ENCODE measurements at regions not wholly inside any gene's neighbourhood (a gene's known extent, or its start where the extent isn't known, plus 50 kb on each side); places are given as distances from the start of the nearest gene placed in this dataset.

DNA sequence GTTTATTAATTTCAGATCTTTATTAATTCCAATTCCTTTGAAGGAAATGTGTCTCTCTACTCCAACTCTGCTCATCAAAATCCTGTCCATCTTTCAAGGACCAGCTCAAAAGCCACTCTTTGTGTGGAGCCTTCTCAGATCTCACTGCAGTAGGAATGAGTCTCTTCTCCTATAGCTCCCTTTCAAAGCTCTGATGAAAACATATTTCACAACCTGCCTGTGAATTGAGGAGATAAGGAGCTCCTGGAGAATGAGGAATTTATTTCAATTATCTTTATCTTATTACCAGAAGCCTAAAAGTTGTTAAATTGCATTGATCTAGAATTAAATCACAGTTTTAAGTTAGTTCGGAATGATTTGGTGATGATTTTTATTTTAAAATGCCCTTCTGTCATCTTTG is 92.6 kb upstream of the TRPC3 start:
- DNase-seq (no peak), ATAC-seq (no peak)
- no peaks in the 10 kb centered on the region for H3K4me1 ChIP-seq
- no peak for TF ChIP-seq CTCF (IDR thresholded peaks at IDR 0.05 in 4 of 5, conservative IDR thresholded peaks at IDR 0.05 in 1 of 5)
- no peak for TF ChIP-seq POLR2A (IDR thresholded peaks at IDR 0.05)
- no peak overlapping the region for H3K4me3 ChIP-seq
- no peaks in the 10 kb centered on the region for H3K9me3 ChIP-seq
- in situ Hi-C loops (cut with MboI; ENCODE audit: low sequenced_read_pairs in 4 of 4), result no loop called here
- intact Hi-C loops (cut with DNase I; ENCODE audit: low total_unique reads), result no loop called here
- no peak overlapping the region for H3K27ac ChIP-seq
- H3K27me3 ChIP-seq, result no peaks in the 10 kb centered on the region
- H3K36me3 ChIP-seq, result no peaks in the 10 kb centered on the region

DNA sequence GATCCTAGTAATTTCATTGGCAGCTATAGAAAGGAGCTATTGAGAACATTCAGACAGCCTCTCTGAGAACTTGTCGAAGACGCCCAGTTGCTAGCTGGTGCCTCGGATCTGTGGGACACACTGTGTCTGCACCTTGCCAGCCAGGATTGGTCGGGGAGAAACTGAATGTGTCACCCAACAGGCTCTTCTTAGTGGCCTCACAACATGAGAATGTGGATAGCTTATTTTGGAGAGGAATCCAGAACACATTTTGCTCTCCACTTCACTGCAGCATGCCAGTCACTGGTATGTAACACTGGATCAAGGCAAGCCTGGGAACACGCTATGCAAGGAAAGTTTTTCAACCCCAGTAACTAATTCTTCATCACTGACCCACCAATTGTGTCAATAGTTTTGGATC is 89.5 kb upstream of the TRPC3 start:
- Histone ChIP-seq H3K27me3 (no peaks in the 10 kb centered on the region), H3K36me3 (no peaks in the 10 kb centered on the region), H3K27ac (no peak overlapping the region), H3K4me1 (no peaks in the 10 kb centered on the region), H3K4me3 (no peak overlapping the region), H3K9me3 (no peaks in the 10 kb centered on the region)
- ATAC-seq (no peak), DNase-seq (no peak)
- TF ChIP-seq CTCF (IDR thresholded peaks at IDR 0.05 in 4 of 5, conservative IDR thresholded peaks at IDR 0.05 in 1 of 5) (no peak), POLR2A (IDR thresholded peaks at IDR 0.05) (no peak)
- in situ Hi-C loops (cut with MboI; ENCODE audit: low sequenced_read_pairs in 4 of 4), result no loop called here
- intact Hi-C loops (cut with DNase I; ENCODE audit: low total_unique reads), result no loop called here

DNA sequence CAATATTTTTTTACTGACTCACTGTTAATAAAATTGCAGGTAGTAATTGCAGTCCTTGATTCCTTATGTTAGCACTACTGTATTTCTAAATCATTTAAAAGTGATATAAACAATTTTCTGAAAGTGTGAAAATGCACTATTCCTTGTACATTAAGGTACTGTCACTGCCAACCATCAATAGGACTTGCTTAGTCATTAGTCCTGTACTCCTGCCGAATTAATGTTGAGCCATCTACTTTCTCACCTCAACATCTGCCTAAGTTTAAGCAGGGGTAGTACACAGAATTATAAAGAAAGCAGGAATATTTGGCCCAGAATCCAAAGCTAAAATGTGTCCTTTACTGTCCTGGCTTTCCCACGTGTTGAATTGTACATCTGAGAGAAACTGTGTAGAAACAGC is 87.0 kb upstream of the TRPC3 start:
- Histone ChIP-seq H3K4me1 (no peaks in the 10 kb centered on the region), H3K9me3 (no peaks in the 10 kb centered on the region), H3K27ac (no peak overlapping the region), H3K36me3 (no peaks in the 10 kb centered on the region), H3K4me3 (no peak overlapping the region), H3K27me3 (no peaks in the 10 kb centered on the region)
- no peak for ATAC-seq
- no peak for TF ChIP-seq POLR2A (IDR thresholded peaks at IDR 0.05)
- TF ChIP-seq CTCF (IDR thresholded peaks at IDR 0.05 in 4 of 5, conservative IDR thresholded peaks at IDR 0.05 in 1 of 5), result no peak
- no peak for DNase-seq
- in situ Hi-C loops (cut with MboI; ENCODE audit: low sequenced_read_pairs in 4 of 4), result no loop called here
- intact Hi-C loops (cut with DNase I; ENCODE audit: low total_unique reads), result no loop called here

DNA sequence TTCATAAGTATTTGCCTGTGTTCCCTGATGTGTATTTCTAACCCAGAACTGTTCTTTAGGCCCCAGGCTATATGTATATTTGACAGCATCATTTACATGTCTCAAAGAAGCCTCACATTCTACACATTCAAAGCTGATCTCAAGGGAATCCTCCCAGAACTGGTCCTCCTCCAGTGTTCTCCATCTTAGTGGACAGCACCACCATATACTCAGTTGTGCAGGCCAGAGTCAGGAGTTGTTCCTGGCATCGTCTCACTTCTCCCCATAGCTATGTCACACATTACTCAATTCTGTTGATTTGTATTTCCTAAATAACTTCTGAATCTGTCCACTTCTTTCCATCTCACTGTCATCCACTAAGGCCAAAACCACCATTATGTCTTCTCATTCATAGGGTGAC is 82.8 kb upstream of the TRPC3 start:
- in situ Hi-C loops (cut with MboI; ENCODE audit: low sequenced_read_pairs in 4 of 4), result no loop called here
- no peaks in the 10 kb centered on the region for H3K36me3 ChIP-seq
- intact Hi-C loops (cut with DNase I; ENCODE audit: low total_unique reads), result no loop called here
- no peaks in the 10 kb centered on the region for H3K27me3 ChIP-seq
- no peak overlapping the region for H3K27ac ChIP-seq
- DNase-seq, result no peak
- TF ChIP-seq CTCF (IDR thresholded peaks at IDR 0.05 in 4 of 5, conservative IDR thresholded peaks at IDR 0.05 in 1 of 5), result no peak
- no peak for TF ChIP-seq POLR2A (IDR thresholded peaks at IDR 0.05)
- H3K4me1 ChIP-seq, result no peaks in the 10 kb centered on the region
- H3K4me3 ChIP-seq, result no peak overlapping the region
- H3K9me3 ChIP-seq, result no peaks in the 10 kb centered on the region
- ATAC-seq, result no peak

DNA sequence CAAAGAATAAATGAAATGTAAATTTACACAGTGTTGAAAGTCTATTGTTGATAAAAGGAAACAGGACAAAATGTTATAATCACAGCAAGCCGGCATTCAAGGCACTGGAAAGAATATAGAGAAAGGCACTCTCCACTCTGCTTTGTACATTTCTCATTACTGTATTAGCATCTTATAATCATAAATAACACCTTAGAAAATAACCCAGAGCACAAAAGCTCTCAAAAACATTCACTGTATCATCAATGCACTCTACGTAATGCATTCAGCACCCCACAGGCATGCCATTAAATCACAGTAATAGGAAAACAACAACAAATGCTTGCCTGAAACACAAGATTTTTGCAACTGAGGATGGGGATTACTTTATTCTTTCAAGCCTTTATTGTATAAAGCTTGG is 75.3 kb upstream of the TRPC3 start:
- in situ Hi-C loops (cut with MboI; ENCODE audit: low sequenced_read_pairs in 4 of 4), result no loop called here
- no peaks in the 10 kb centered on the region for H3K9me3 ChIP-seq
- intact Hi-C loops (cut with DNase I; ENCODE audit: low total_unique reads), result no loop called here

More for the DNA sequence above, 75.3 kb upstream of the TRPC3 start:
- Histone ChIP-seq H3K36me3 (no peaks in the 10 kb centered on the region), H3K4me3 (no peak overlapping the region), H3K4me1 (no peaks in the 10 kb centered on the region), H3K27me3 (no peaks in the 10 kb centered on the region), H3K27ac (no peak overlapping the region)
- no peak for TF ChIP-seq CTCF (IDR thresholded peaks at IDR 0.05 in 4 of 5, conservative IDR thresholded peaks at IDR 0.05 in 1 of 5)
- no peak for TF ChIP-seq POLR2A (IDR thresholded peaks at IDR 0.05)
- ATAC-seq, result no peak
- no peak for DNase-seq

Data from gastrocnemius medialis (tissue), 4 donors.